ENCODE measurements at regions not wholly inside any gene's neighbourhood (a gene's known extent, or its start where the extent isn't known, plus 50 kb on each side); places are given as distances from the start of the nearest gene placed in this dataset.

DNA sequence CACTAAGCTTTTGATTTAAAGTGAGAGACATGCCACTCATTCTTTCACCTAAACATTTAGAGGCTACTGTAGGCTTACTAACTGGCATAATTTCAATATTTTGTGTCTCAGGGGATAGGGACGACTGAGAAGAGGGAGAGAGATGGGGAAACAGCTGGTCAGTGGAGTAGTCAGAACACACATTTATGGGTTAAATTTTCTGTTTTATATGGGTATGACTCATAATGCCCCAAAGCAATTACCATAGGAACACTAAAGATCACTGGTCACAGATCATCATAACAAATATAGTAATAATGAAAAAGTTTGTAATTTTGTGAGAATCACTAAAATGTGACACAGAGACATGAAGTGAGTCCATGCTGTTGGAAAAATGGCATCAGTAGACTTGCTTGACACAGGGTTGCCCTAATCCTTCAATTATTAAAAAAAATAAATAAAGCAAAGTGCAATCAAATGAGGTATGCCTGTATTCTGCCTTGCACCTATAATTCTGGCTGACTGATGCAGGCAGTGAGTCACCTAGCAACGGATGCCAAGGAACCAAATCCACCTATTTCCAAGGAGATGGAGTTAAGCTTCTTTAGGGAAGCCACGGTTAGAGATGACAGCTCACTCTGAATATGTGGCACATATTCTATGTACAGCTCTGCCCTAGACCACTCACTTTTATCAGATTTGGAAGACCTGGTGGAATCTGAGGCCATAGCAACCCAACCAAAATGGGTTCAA lies 166.1 kb downstream of the MARCHF11 start:
- no peak overlapping the region for H3K27ac Mint-ChIP-seq
- no peaks in the 10 kb centered on the region for H3K36me3 Mint-ChIP-seq
- H3K4me3 Mint-ChIP-seq = no peak overlapping the region
- H3K9me3 Mint-ChIP-seq = peaks cover 3 to 16% (median 11%) of the 10 kb centered on the region in 3 donors
- no peaks in the 10 kb centered on the region for H3K27me3 Mint-ChIP-seq
- H3K4me1 Mint-ChIP-seq = peaks cover 0 to 3% (median 0%) of the 10 kb centered on the region in 3 donors

DNA sequence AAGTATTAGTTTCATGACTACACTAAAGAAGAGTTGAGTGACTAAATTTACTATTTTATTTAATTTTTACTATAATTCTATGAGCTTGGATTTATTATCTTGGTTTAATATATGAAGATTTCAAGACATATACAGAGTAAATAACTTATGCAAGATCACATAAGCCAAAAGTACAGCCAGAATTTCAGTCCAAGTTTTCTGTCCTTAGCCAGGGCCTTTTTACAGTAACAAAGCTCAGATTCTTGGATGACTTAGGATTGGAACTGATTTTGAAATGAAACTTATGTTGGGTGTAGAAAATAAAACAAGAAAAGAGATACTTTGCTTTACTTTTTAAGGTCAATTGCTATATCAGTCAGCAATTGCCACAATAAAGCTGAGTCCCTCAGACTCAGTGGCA lies 170.3 kb downstream of the MARCHF11 start:
- H3K27me3 Mint-ChIP-seq = no peaks in the 10 kb centered on the region

DNA sequence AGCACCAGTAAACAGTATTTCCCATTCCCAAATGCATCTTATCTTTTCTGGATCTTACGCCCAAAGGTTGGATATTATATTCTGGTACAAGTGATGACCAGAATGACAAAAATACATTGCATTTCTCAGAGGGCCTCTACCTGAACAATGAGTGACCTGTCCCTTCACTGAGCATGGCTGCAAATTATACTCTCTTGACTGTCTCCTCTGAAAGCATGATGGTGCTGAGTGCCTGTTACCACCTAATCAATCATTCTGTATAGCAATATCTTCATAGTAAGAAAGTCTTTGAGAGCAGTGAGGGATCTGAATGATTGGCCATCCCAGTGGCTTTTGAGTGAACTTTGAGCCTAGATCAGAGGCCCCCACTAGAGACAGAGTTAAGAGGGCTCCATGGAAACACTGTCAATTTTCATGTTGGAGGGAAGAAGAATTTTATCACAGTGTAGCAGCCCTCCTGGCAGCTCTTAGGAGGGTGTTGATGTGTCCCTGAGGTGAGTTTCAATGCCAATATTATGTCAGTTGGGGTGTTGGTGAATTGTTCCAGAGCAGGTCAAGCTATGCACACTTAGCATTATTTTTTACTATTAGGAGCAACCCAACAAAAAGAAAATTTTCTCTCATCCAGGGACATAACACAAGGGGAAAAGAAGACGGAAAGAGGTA lies 171.7 kb downstream of the MARCHF11 start:
- H3K27ac Mint-ChIP-seq = no peak overlapping the region

More for the DNA sequence above, 170.3 kb downstream of the MARCHF11 start:
- H3K27ac Mint-ChIP-seq = no peak overlapping the region
- H3K9me3 Mint-ChIP-seq = peaks cover 9 to 21% (median 18%) of the 10 kb centered on the region in 3 donors
- H3K4me1 Mint-ChIP-seq = peaks cover 0 to 3% (median 0%) of the 10 kb centered on the region in 3 donors
- H3K36me3 Mint-ChIP-seq = no peaks in the 10 kb centered on the region
- H3K4me3 Mint-ChIP-seq = no peak overlapping the region

DNA sequence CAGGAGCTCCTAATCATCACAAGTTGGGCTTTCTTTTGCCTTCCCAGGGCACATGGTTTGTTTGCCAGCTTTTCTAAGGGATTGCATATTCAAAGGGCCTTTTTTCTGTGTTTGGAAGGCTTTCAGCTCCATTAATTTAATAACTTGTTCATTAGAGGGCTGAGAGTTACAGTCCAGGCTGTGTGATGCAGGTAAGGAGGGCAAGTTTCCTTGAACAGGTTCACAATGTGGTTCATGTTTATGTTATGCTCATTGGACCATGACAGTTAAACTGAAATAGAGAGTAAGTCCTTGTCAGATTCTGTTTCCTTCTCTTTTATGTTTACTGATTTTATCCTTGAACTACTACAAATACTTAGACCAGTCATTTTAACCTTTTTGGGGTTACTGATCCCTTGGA lies 174.4 kb downstream of the MARCHF11 start:
- H3K27me3 Mint-ChIP-seq = no peaks in the 10 kb centered on the region
- peaks cover 16 to 27% (median 17%) of the 10 kb centered on the region in 3 donors for H3K9me3 Mint-ChIP-seq
- no peaks in the 10 kb centered on the region for H3K36me3 Mint-ChIP-seq
- peak overlapping the region in 2 of 3 donors; percentile 21 to 33 for H3K27ac Mint-ChIP-seq
- H3K4me3 Mint-ChIP-seq = no peak overlapping the region
- H3K4me1 Mint-ChIP-seq = no peaks in the 10 kb centered on the region

More for the DNA sequence above, 171.7 kb downstream of the MARCHF11 start:
- no peaks in the 10 kb centered on the region for H3K36me3 Mint-ChIP-seq
- no peaks in the 10 kb centered on the region for H3K4me1 Mint-ChIP-seq
- H3K9me3 Mint-ChIP-seq = peaks cover 14 to 25% (median 18%) of the 10 kb centered on the region in 3 donors
- H3K27me3 Mint-ChIP-seq = no peaks in the 10 kb centered on the region
- H3K4me3 Mint-ChIP-seq = no peak overlapping the region

DNA sequence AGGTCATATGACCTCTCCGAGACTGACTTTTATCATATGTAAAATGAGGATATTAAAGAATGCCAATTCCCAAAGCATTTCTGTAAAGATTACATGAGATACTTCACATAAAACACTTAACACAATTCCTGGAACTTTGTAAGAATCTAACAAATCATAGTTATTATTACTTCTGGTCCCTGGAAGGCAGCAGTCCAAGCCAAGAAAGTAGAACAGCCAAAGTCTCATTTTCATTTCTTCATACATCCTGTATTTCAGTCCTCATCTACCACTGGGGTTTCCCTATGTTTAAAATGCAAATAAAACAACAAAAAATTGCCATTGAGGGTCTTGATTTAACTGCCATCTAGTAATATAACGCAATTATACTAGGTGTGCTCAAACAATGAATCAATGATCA lies 179.5 kb downstream of the MARCHF11 start:
- H3K9me3 Mint-ChIP-seq = peaks cover 1 to 12% (median 7%) of the 10 kb centered on the region in 3 donors
- H3K27me3 Mint-ChIP-seq = no peaks in the 10 kb centered on the region

GRCh38 chr5:15995341-15996052 lies 184.1 kb downstream of the MARCHF11 start:
- Mint-ChIP-seq H3K9me3 (peaks cover 1 to 13% (median 9%) of the 10 kb centered on the region in 3 donors), H3K4me3 (no peak overlapping the region), H3K27ac (no peak overlapping the region), H3K4me1 (peaks cover 0 to 1% (median 0%) of the 10 kb centered on the region in 3 donors), H3K27me3 (no peaks in the 10 kb centered on the region), H3K36me3 (peaks cover 2% of the 10 kb centered on the region)

More for the DNA sequence above, 179.5 kb downstream of the MARCHF11 start:
- Mint-ChIP-seq H3K4me3 (no peak overlapping the region), H3K4me1 (peaks cover 0 to under 1% (median 0%) of the 10 kb centered on the region in 3 donors), H3K36me3 (no peaks in the 10 kb centered on the region), H3K27ac (no peak overlapping the region)

GRCh38 chr5:15993919-15994318 lies 185.7 kb downstream of the MARCHF11 start:
- H3K36me3 Mint-ChIP-seq = peaks cover 2% of the 10 kb centered on the region

GRCh38 chr5:15993334-15993733 lies 186.3 kb downstream of the MARCHF11 start:
- H3K27ac Mint-ChIP-seq = no peak overlapping the region
- H3K4me1 Mint-ChIP-seq = peaks cover 0 to 1% (median 0%) of the 10 kb centered on the region in 3 donors
- peaks cover 2% of the 10 kb centered on the region for H3K36me3 Mint-ChIP-seq
- peaks cover 1 to 13% (median 11%) of the 10 kb centered on the region in 3 donors for H3K9me3 Mint-ChIP-seq
- H3K27me3 Mint-ChIP-seq = no peaks in the 10 kb centered on the region
- no peak overlapping the region for H3K4me3 Mint-ChIP-seq

More at GRCh38 chr5:15993919-15994318, 185.7 kb downstream of the MARCHF11 start:
- peaks cover 0 to 1% (median 0%) of the 10 kb centered on the region in 3 donors for H3K4me1 Mint-ChIP-seq
- no peak overlapping the region for H3K4me3 Mint-ChIP-seq
- H3K27me3 Mint-ChIP-seq = no peaks in the 10 kb centered on the region
- H3K27ac Mint-ChIP-seq = no peak overlapping the region
- H3K9me3 Mint-ChIP-seq = peaks cover 1 to 13% (median 12%) of the 10 kb centered on the region in 3 donors

GRCh38 chr5:15992918-15993317 lies 186.7 kb downstream of the MARCHF11 start:
- Mint-ChIP-seq H3K36me3 (peaks cover 2% of the 10 kb centered on the region), H3K27ac (no peak overlapping the region), H3K9me3 (peaks cover 1 to 15% (median 13%) of the 10 kb centered on the region in 3 donors), H3K27me3 (no peaks in the 10 kb centered on the region), H3K4me1 (peaks cover 0 to 1% (median 0%) of the 10 kb centered on the region in 3 donors), H3K4me3 (no peak overlapping the region)

- Mint-ChIP-seq H3K36me3 (peaks cover 2% of the 10 kb centered on the region), H3K4me3 (no peak overlapping the region), H3K27me3 (no peaks in the 10 kb centered on the region), H3K9me3 (peaks cover 1 to 24% (median 18%) of the 10 kb centered on the region in 3 donors), H3K27ac (no peak overlapping the region), H3K4me1 (peaks cover 0 to 1% (median 0%) of the 10 kb centered on the region in 3 donors)
These were observed 188.0 kb downstream of the MARCHF11 start for GRCh38 chr5:15991586-15991985.

All from IgD-negative memory B cell (primary cell).